Body of pancreas (tissue), 4 donors: ENCODE measurements at regions not wholly inside any gene's neighbourhood (a gene's known extent, or its start where the extent isn't known, plus 50 kb on each side); places are given as distances from the start of the nearest gene placed in this dataset.

Source experiments
- POLR2A ChIP-seq, 3 donors: fragments of 450-650 bp; IDR thresholded peaks; one replicate each; pipeline ENCODE4 v1.6.1; 2016; ENCODE audit warnings: antibody characterized with exemption in 3 of 3, mild to moderate bottlenecking in 2 of 3
- TF ChIP-seq, protein P1 (sequence below), 7 experiments: fragments of 450-650 bp in 4 of 7; fragments of 200-600 bp in 3 of 7; sonication (generic) in 3 of 7; IDR thresholded peaks; one replicate each; pipeline ENCODE4 v1.5.1; 2016 to 2019; ENCODE audit warnings: antibody characterized with exemption in 7 of 7

DNA sequence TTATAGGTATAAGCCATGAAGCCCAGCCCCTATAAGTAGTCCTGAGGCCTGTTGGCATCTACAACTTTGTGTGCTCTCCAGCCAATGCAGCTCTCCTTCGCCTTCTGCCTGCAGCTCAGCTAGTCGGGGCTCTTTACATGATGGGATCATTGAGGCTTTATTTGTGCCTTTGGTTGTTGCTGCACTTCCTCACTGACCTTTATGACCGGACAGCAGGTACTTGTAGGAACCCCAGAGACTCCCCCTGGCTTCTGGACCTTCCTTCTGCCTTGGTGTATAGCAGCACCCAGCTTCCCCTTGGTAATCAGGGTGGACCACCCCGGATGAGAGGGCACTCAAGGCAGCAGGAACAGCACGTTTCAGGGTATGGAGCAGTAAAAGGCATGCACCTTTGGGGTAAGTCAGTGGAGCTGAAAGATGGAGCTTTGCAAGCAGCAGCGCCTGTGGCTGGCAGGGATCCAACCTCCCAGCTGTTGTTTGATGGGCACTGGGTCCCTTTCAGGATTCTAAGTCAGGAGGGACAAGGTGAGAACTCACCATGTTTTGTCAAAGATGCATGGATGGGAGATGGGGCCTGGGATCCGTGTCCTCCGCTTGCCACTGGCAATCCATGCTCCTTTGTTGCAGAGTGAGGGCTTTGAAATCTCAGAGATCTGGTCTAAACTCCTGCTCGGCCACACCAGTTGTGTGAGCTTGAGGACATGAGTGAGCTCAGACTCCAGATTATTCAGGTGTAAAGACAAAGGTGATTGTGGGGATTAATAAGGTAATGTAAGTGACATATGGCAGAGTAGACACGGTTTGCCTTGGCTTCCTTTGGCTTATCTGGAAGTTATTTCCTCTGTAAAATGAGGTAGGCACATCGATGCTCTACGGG, 65.1 kb upstream of the KLF13 start:
- TF ChIP-seq, protein P1, sequence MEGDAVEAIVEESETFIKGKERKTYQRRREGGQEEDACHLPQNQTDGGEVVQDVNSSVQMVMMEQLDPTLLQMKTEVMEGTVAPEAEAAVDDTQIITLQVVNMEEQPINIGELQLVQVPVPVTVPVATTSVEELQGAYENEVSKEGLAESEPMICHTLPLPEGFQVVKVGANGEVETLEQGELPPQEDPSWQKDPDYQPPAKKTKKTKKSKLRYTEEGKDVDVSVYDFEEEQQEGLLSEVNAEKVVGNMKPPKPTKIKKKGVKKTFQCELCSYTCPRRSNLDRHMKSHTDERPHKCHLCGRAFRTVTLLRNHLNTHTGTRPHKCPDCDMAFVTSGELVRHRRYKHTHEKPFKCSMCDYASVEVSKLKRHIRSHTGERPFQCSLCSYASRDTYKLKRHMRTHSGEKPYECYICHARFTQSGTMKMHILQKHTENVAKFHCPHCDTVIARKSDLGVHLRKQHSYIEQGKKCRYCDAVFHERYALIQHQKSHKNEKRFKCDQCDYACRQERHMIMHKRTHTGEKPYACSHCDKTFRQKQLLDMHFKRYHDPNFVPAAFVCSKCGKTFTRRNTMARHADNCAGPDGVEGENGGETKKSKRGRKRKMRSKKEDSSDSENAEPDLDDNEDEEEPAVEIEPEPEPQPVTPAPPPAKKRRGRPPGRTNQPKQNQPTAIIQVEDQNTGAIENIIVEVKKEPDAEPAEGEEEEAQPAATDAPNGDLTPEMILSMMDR (IDR thresholded peaks at IDR 0.05) = no peak
- no peak for TF ChIP-seq POLR2A (IDR thresholded peaks at IDR 0.05)
